GM13977 (cell line): ENCODE measurements at regions not wholly inside any gene's neighbourhood (a gene's known extent, or its start where the extent isn't known, plus 50 kb on each side); places are given as distances from the start of the nearest gene placed in this dataset.

ENCODE experiments used
- DNase-seq: peaks from one replicate; pipeline ENCODE4 v3.0.0; 2012; ENCODE audit warnings: low spot score
- in situ Hi-C: fragments of 300-500 bp; cut with MboI; formaldehyde crosslinking; loops from one replicate; pipeline ENCODE4 v1.12.0; 2022; ENCODE audit warnings: low sequenced_read_pairs, low pct_unique_long_range_greater_than_20kb, mixed read lengths, inconsistent platforms; ENCODE audit not compliant: unreplicated experiment
- TF ChIP-seq, protein P1 (sequence below): IDR thresholded peaks from 2 replicates; pipeline ENCODE4 v1.5.1; 2012; ENCODE audit warnings: mild to moderate bottlenecking, control low read depth; ENCODE audit not compliant: insufficient read depth; ENCODE audit errors: extremely low read depth, missing control alignments

DNA sequence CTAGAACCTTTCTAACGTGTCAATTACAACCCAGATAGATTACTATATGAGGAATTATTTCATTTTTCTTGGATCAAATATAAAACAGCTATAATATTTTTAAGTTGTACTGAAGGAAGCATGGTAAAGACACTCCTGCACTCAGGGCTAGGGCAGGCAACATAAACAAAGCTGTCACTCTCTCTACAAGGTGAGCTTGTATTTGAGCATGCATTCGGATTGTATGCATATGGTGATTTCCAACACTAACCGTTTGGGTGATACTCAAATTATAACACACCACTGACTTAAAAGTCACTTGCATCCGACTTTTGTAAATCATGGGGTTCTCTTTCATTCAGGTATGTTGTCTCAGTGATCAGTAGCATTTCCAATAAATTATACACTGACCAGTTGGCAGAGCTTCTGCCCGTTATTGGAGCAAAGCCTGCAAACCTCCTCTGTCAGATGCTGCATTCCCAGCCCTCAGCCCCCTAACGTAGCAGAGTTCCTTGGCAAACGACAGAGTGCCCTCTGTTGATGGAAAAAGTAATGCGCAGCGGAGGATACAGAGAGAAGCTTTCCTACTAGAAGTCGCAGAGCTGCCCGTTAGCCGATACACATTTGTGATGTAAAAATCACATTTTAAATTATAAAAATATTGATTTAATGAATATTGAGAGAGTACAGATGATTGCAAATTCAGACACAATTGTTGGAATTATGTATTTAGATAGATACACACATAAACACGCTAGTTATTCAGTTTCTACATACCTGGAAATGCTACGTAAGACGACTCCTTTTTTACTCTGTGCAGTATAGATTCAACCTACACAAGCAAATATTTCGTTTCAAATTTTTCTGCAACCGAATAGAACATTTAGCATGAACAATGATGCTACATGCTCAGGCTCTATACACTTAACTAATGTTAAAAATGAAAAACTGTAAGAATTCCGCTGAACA is 173.9 kb upstream of the SP4 start:
- TF ChIP-seq, protein P1, sequence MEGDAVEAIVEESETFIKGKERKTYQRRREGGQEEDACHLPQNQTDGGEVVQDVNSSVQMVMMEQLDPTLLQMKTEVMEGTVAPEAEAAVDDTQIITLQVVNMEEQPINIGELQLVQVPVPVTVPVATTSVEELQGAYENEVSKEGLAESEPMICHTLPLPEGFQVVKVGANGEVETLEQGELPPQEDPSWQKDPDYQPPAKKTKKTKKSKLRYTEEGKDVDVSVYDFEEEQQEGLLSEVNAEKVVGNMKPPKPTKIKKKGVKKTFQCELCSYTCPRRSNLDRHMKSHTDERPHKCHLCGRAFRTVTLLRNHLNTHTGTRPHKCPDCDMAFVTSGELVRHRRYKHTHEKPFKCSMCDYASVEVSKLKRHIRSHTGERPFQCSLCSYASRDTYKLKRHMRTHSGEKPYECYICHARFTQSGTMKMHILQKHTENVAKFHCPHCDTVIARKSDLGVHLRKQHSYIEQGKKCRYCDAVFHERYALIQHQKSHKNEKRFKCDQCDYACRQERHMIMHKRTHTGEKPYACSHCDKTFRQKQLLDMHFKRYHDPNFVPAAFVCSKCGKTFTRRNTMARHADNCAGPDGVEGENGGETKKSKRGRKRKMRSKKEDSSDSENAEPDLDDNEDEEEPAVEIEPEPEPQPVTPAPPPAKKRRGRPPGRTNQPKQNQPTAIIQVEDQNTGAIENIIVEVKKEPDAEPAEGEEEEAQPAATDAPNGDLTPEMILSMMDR, result peak; percentile 63
- in situ Hi-C loops, result loop anchor here (25.0 kb wide), 2 partner anchors 258 to 758 kb away; no protein-coding TSS in a partner anchor
- peak; percentile 32 for DNase-seq

- DNase-seq, result no peak
- TF ChIP-seq, protein P1, result peak; percentile 52
- in situ Hi-C loops, result loop anchor here (25.0 kb wide), 2 partner anchors 256 to 756 kb away; no protein-coding TSS in a partner anchor
These were observed 171.5 kb upstream of the SP4 start for GRCh38 chr7:21256310-21256877.

- TF ChIP-seq, protein P1, result no peak
- in situ Hi-C loops, result loop anchor here (25.0 kb wide), 2 partner anchors 251 to 751 kb away; no protein-coding TSS in a partner anchor
- DNase-seq, result no peak
These were observed 166.9 kb upstream of the SP4 start for GRCh38 chr7:21260939-21261338.

GRCh38 chr7:21261627-21262594 is 166.0 kb upstream of the SP4 start:
- DNase-seq, result peak; percentile 33
- in situ Hi-C loops, result loop anchor here (25.0 kb wide), 2 partner anchors 250 to 750 kb away; no protein-coding TSS in a partner anchor
- TF ChIP-seq, protein P1, result peak; percentile 60

- no peak for DNase-seq
- in situ Hi-C loops, result loop anchor here (25.0 kb wide), 2 partner anchors 243 to 743 kb away; no protein-coding TSS in a partner anchor
- TF ChIP-seq, protein P1, result no peak
These were observed 158.9 kb upstream of the SP4 start for GRCh38 chr7:21269021-21269420.
